ENCODE measurements at regions not wholly inside any gene's neighbourhood (a gene's known extent, or its start where the extent isn't known, plus 50 kb on each side); places are given as distances from the start of the nearest gene placed in this dataset.

DNA sequence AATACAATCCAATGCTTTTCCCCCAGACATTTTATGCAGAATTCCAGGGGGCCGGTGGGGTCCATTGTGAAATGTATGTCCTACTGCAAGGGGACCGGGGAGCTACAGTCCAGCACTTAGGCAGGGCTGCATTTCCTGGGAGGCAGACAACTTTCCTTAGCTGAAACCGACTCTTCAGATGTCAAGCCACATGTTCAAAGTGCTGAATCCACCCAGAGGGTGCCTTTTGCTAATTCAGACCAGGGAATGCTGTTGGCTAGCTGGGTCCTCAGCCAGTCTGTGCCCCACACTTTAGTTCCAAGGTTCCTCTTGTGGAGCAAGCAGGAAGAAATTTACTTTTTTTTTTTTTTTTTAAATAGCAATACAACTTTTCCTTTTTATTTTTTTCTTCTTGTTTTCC, 219.5 kb upstream of the LRTM1 start:
- TF ChIP-seq CTCF (IDR thresholded peaks at IDR 0.05; ENCODE audit: low read length) (no peak), EZH2 (optimal IDR thresholded peaks at IDR 0.05; ENCODE audit: low read depth, low read length) (no peak), EZH2phosphoT487 (IDR thresholded peaks at IDR 0.05; ENCODE audit: low read length) (no peak)

GRCh38 chr3:55146216-55146615, 218.4 kb upstream of the LRTM1 start:
- H3K27me3 ChIP-seq (replicated peaks; ENCODE audit: insufficient read depth, low read length), result no peaks in the 10 kb centered on the region
- H3K4me1 ChIP-seq (ENCODE audit: low read length), result no peaks in the 10 kb centered on the region
- no peaks in the 10 kb centered on the region for H3K9me3 ChIP-seq (replicated peaks; ENCODE audit: insufficient read depth, low read length)
- H3K9ac ChIP-seq (ENCODE audit: low read length), result no peak overlapping the region
- no peak for TF ChIP-seq EZH2phosphoT487 (IDR thresholded peaks at IDR 0.05; ENCODE audit: low read length)
- no peak for TF ChIP-seq CTCF (IDR thresholded peaks at IDR 0.05; ENCODE audit: low read length)
- TF ChIP-seq EZH2 (optimal IDR thresholded peaks at IDR 0.05; ENCODE audit: low read depth, low read length), result no peak
- H3K27ac ChIP-seq (ENCODE audit: low read length), result no peak overlapping the region
- no peak for DNase-seq
- H3K79me2 ChIP-seq (ENCODE audit: low read length), result no peaks in the 10 kb centered on the region
- no peak overlapping the region for H3K4me2 ChIP-seq (ENCODE audit: low read depth, low read length)
- H3K4me3 ChIP-seq (ENCODE audit: low read length), result no peak overlapping the region
- no peaks in the 10 kb centered on the region for H3K36me3 ChIP-seq (replicated peaks; ENCODE audit: insufficient read depth, low read length)
- no peaks in the 10 kb centered on the region for H3K9me2 ChIP-seq (replicated peaks; ENCODE audit: insufficient read depth, low read length)
- no peak overlapping the region for H2AFZ ChIP-seq (ENCODE audit: low read length)
- H3F3A ChIP-seq (ENCODE audit: insufficient read depth, low read length), result no peaks in the 10 kb centered on the region
- H4K20me1 ChIP-seq (ENCODE audit: insufficient read depth, low read length), result no peaks in the 10 kb centered on the region

More for the DNA sequence above, 219.5 kb upstream of the LRTM1 start:
- Histone ChIP-seq H3K27me3 (replicated peaks; ENCODE audit: insufficient read depth, low read length) (no peaks in the 10 kb centered on the region), H3K9me2 (replicated peaks; ENCODE audit: insufficient read depth, low read length) (no peaks in the 10 kb centered on the region), H3K4me1 (ENCODE audit: low read length) (no peaks in the 10 kb centered on the region), H3K4me2 (ENCODE audit: low read depth, low read length) (no peak overlapping the region), H3K36me3 (replicated peaks; ENCODE audit: insufficient read depth, low read length) (no peaks in the 10 kb centered on the region), H3K9me3 (replicated peaks; ENCODE audit: insufficient read depth, low read length) (no peaks in the 10 kb centered on the region), H3F3A (ENCODE audit: insufficient read depth, low read length) (no peaks in the 10 kb centered on the region), H2AFZ (ENCODE audit: low read length) (no peak overlapping the region), H4K20me1 (ENCODE audit: insufficient read depth, low read length) (no peaks in the 10 kb centered on the region), H3K9ac (ENCODE audit: low read length) (no peak overlapping the region), H3K27ac (ENCODE audit: low read length) (no peak overlapping the region), H3K4me3 (ENCODE audit: low read length) (no peak overlapping the region), H3K79me2 (ENCODE audit: low read length) (no peaks in the 10 kb centered on the region)
- DNase-seq, result no peak

DNA sequence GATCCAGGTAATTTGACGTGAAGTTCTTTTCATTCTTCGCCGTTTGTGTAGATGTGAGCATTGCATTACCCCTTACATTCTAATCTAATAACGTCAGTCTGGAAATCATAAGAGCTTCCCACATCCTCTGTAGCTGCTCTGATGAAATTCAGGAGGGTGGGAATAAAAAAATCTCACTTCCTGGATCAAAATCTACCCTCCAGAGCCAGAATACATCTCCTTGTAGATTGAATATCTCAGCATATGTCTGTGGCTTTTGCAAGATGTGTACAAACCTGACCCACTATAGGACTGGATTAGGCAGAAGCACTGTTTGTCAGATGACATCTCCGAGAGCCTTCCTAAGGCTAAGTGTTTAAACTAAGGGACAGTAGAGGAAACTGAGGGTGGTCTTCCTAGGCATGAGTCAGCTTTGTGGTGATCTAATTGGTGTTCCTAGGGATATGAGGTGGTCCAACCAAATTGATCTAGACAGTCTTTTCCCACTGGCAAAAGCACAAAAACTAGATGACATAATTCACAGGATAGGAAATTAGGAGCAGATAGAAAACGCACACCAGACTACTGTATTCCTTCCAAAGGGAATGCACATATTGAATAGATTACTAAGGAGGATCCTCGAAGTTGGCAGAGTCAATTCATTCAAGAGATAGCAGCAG, 216.3 kb upstream of the LRTM1 start:
- H3F3A ChIP-seq (ENCODE audit: insufficient read depth, low read length), result no peaks in the 10 kb centered on the region
- no peak overlapping the region for H3K4me3 ChIP-seq (ENCODE audit: low read length)
- DNase-seq, result no peak
- no peaks in the 10 kb centered on the region for H3K4me1 ChIP-seq (ENCODE audit: low read length)
- H4K20me1 ChIP-seq (ENCODE audit: insufficient read depth, low read length), result no peaks in the 10 kb centered on the region
- H3K36me3 ChIP-seq (replicated peaks; ENCODE audit: insufficient read depth, low read length), result no peaks in the 10 kb centered on the region
- H3K27me3 ChIP-seq (replicated peaks; ENCODE audit: insufficient read depth, low read length), result no peaks in the 10 kb centered on the region
- no peak overlapping the region for H3K27ac ChIP-seq (ENCODE audit: low read length)
- TF ChIP-seq EZH2phosphoT487 (IDR thresholded peaks at IDR 0.05; ENCODE audit: low read length) (no peak), CTCF (IDR thresholded peaks at IDR 0.05; ENCODE audit: low read length) (no peak), EZH2 (optimal IDR thresholded peaks at IDR 0.05; ENCODE audit: low read depth, low read length) (no peak)
- H3K9me2 ChIP-seq (replicated peaks; ENCODE audit: insufficient read depth, low read length), result no peaks in the 10 kb centered on the region
- no peak overlapping the region for H3K9ac ChIP-seq (ENCODE audit: low read length)
- H2AFZ ChIP-seq (ENCODE audit: low read length), result no peak overlapping the region
- no peaks in the 10 kb centered on the region for H3K79me2 ChIP-seq (ENCODE audit: low read length)
- H3K9me3 ChIP-seq (replicated peaks; ENCODE audit: insufficient read depth, low read length), result no peaks in the 10 kb centered on the region
- H3K4me2 ChIP-seq (ENCODE audit: low read depth, low read length), result no peak overlapping the region
